ENCODE measurements at regions not wholly inside any gene's neighbourhood (a gene's known extent, or its start where the extent isn't known, plus 50 kb on each side); places are given as distances from the start of the nearest gene placed in this dataset.
"Not testable (repeated sequence)": the region's sequence is repeated elsewhere in the genome, so short reads cannot be mapped to it uniquely, and the experiment has no call there.

DNA sequence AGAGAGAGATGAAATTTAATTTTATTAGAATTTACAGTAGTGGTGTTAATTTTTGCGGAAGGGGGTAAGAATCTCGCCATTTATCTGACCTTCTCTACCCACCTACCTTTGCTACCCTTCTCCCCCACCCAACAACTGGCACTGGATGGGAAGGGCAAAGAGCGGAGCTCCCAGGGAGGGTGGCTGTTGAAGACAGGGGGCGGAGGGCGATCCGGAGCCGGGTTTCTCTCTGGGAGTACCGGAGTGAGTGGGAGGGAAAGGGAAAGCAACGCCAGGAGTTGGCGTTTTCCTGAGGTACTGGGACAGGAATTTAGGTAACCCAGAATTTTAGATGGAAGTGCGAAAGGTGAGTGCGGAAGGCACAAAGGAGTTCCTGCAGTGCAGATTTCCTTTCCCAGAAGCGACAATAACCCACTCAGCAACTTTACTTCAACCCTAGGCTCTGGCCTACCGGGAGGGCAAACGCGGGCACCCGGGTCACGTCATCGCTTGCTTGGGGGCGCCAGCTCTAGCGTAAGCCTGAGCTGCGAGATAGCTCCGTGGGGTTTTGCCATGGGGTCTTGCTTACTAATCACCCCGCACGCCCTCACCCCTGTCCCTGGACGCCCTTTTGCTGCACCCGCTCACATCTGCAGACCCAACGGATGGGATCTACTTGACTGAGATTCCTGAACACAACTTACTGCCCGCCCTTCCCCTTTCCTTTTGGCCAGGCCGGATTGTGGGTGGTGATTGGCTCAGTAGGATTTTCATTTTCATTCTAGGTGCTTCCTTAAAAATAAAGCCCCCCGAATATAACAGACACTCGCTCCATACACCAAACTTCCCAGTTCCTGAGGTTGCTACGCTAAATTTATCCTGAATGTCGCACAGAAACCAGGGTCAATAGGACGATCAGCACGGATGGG, 413.0 kb upstream of the ESRRG start:
- DNase-seq = no peak

- peak in 1 of 2 experiments; percentile 32 for DNase-seq
Observed at GRCh38 chr1:217135569-217135915, 412.3 kb upstream of the ESRRG start.

DNA sequence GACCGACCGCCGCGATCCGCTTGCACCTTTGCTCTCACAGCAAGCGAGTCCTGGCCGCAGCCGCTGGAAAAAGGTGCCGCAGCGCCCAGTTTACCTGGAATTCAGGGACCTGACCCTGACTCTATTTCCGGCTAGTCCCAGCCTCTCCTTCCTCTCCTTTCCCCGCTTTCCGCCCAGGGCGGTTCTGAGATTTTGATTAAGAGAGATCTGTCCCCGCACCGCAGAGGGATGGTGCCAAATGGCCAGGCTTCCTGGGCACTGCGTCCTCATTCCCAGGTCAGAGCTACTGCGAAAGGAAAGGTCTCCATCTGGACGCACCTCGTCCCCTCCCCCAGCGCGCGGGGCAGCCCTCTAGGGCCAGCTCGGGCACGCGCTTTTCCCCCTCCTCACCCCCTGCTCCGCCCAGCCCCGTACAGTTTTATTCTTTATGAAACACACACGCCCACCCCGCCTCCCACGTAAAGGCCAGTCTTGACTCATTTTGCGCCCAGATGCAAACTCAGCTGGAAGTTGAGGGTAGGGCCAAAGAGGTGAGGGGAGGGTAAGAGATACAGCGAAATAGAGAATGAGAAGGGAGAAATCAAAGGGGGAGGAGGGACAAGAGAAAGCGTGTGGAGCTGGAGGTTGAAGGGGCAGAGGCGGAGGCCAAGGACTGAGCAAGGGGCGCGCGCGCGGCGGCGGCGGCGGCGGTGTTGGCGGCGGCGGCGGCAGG, 411.8 kb upstream of the ESRRG start:
- DNase-seq = peak in 1 of 2 experiments; percentile 32

- no peak for DNase-seq
Observed at GRCh38 chr1:217133958-217134856, 411.0 kb upstream of the ESRRG start.

DNA sequence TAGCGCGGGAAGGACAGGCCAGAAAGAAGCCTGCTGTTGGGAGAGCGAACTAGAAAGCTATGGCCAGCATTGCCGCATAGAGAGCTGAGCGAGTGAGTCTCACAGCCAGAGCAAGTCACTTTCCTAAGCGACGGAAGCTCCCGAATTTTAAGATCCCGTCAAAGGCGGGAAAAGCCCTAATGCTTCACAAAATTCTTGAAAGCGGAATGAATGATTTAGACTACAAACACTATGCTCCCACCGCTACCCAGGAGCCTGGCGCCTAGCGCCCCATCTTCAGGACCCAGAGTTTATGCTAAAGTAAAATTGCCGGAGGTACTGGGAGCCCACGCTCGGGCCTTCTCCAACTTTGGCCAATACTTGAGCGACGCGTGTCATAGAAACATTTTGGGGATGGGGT, 409.9 kb upstream of the ESRRG start:
- no peak for DNase-seq

DNA sequence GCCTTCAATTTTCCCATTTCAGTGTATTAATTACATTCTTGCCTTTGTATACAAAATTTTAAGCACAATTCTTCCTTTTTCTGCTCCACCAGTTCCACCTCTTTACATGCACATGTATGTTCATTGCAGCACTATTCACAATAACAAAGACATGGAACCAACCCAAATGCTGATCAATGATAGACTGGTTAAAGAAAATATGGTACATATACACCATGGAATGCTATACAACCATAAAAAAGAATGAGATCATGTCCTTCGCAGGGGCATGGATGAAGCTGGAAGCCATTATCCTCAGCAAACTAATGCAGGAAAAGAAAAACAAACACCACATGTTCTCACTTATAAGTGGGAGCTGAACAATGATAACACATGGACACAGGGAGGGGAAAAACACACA, 400.1 kb upstream of the ESRRG start:
- not testable (repeated sequence) for DNase-seq

DNA sequence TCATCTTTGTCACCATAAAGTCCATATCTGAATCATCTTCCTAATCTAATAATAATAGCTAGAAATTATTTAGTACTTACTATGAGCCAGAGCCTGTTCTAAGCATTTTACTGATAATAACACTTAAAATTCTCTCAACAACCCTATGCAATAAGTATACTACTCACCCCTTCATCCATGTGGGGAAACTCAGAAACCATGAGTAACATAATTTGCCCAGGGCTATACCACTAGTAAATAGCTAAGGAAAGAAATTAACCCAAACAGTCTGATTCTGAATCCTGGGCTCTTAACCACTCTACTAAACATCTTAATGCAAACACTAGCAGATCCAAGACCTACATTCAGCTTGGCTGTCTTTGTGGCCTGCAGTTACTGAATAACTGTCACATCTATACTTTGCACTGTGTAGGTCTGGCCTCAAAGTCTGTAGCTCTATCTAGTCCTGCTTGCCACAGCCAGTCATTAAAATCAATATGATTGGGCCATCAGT, 394.8 kb upstream of the ESRRG start:
- DNase-seq = no peak

GRCh38 chr1:217115404-217116380, 392.5 kb upstream of the ESRRG start:
- DNase-seq = no peak

DNA sequence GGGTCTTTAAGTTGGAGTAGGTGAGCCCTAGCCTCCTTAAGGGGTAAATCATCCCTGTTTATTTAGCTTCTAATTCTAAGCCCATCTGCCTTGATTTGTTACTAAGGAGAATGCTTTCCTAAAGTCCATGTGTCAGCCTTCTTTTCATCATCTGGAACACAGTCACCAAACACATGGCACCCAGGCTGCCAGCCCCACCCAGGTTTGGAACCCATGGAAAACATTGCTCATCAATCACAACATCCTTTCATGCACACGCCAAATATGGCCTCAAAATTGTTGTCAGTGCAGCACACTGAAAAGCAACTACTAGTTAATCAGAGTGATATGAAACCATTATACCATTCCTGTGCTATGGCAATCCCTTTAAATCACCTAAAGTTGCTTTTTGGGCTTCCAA, 386.7 kb upstream of the ESRRG start:
- DNase-seq = no peak

- DNase-seq = no peak
Observed at GRCh38 chr1:217106231-217106901, 383.1 kb upstream of the ESRRG start.

- no peak for DNase-seq
Observed at GRCh38 chr1:217105437-217105836, 382.2 kb upstream of the ESRRG start.

GRCh38 chr1:217097819-217098218, 374.6 kb upstream of the ESRRG start:
- DNase-seq = no peak

- DNase-seq = no peak
Observed at GRCh38 chr1:217096200-217096599, 373.0 kb upstream of the ESRRG start.

DNA sequence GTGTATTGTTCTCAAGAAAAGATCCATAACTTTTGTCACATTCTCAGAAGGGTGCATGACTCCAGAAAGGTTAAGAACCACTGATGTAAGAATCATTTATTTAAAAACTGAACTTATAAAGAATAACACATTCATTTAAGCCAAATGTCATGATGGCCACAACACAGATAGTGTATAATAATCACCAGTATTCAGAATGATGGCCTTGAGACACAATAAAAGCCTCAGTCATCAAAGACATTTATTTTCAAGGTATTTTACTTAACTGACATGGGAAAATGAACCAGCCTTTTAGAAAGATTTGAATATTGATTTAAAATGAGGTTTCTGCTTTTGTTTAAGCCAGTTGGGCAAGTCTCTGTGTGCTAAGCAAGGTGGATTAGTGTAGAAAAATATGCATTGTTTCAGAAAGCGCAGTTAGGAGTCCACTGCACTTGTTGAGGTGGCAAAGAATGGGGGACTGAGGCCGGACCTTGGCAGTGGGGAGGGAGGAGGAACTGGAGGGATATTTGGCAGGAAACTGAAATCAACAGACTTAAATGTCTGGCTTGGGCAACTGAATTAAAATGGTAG, 371.9 kb upstream of the ESRRG start:
- no peak for DNase-seq

DNA sequence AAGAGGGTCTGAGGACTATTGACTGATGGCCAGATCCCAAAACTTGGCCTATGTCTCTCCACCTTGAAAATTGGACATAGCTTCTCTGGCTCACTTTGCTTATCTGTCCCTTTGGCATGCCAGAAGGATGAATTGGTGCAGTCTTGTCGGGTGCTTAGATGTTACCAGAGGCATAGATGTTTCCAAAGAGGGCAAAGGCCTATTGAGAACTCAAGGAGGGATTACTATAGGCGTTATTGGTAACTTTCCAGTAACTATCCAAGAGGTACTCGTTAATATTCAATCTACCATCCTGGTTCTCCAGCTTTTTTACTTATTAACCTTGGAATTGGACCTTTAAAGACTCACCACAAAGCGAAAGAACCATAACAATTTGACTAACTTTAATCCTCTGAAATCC, 368.3 kb upstream of the ESRRG start:
- no peak for DNase-seq

DNA sequence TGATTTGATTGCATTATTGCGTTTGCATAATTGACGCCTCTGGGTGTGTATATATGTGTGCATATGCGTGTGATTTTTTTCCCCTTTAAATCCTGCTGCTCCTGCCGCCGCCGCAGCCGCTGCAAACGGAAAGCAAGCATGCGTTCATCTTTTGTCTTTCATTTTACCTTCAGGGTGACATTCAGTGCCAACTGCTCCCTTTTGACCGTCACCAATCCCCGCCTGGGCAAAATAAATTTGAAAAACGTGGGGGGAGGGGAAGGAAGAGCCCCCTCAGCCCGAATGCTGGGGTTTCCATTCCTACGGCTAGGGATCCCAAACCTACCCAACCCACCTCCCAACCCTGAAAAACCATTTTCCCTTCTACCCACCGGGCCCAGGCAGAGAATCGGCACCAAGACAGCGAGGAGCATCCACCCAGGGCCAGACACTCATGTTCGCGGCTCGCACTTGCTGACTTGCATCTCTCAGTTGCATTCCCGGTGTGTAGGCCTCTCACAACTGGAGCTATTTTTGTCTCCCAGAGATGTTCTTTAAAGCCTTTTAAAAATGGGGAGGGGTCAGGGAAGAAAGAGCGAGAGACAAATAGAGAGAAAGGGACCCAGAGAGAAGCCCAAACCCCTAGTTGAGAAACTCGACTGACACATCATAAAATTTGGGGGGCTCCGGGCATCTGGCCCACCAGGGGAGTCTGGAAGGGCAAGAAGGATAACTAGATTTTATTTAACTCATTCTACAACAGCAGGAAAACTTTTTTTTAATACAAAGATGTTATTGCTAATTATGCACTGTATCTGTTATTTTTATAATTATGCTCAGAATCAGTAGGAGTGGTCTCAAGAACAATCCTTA, 367.1 kb upstream of the ESRRG start:
- no peak for DNase-seq

DNA sequence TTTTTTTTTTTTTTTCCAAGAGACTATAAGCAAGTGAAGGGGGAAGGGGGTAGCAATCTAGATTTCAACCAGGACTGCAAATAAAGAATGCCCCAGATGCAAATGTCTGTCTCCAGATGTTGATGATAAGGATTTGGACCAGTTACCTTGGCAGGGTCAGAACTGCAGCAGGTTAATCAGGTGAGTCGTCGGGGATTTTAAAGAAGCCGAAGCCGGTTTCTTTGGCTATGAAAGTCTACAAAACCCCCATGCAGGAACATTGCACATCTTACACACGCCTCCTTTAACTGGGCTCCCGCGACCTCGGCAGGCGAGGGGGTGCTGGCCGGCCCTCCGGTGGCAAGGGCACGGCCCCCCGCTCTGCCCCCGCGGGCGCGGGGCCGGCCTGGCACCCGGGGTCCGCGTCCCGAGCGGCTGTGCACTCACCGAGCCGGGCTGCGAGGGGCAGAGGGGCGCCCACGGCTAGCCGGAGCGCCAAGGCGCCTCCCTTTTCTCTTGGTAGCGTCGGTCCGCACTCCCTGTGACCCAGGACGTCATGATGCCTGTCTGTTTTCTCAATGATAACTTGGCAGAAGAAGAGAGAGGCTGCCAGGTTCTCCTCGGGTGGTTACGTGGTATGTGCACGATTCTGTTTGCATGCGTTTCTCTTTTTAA, 366.3 kb upstream of the ESRRG start:
- peak; percentile 44 to 63 for DNase-seq

- no peak for DNase-seq
Observed at GRCh38 chr1:217088521-217089284, 365.5 kb upstream of the ESRRG start.

DNA sequence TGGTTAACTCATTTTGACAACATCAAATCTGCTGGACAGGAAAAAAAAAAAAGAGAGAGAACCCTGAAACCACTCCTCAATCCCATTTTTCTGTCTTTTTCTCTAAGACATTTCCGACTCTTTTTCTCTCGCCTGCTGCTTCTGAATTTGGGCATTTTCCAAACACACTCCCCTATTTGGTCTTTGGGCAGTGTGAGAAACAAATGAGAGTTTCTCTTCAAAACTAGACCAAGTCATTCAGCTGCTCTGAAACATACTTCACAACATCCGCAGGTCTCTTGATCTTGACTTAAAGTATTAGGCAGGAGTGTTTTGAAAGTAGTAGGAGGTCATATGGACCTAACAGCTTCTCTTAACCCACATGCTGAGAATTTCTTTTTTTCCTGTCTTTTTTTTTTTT, 364.8 kb upstream of the ESRRG start:
- no peak for DNase-seq
